ENCODE measurements at regions not wholly inside any gene's neighbourhood (a gene's known extent, or its start where the extent isn't known, plus 50 kb on each side); places are given as distances from the start of the nearest gene placed in this dataset.

- DNase-seq (ENCODE audit: low spot score): peak; percentile 61
Measured at GRCh38 chr6:109920911-109921310, 57.2 kb upstream of the GPR6 start.

- DNase-seq (ENCODE audit: low spot score): no peak
Measured at GRCh38 chr6:109922851-109923250, 55.3 kb upstream of the GPR6 start.

GRCh38 chr6:109925075-109925474, 53.0 kb upstream of the GPR6 start:
- DNase-seq (ENCODE audit: low spot score): no peak

- peak; percentile 40 for DNase-seq (ENCODE audit: low spot score)
Measured at GRCh38 chr6:109927052-109927451, 51.1 kb upstream of the GPR6 start.

All from RKO (cell line).